Duodenal mucosa (tissue), 2 donors: ENCODE measurements at regions not wholly inside any gene's neighbourhood (a gene's known extent, or its start where the extent isn't known, plus 50 kb on each side); places are given as distances from the start of the nearest gene placed in this dataset.
"Not testable (repeated sequence)": the region's sequence is repeated elsewhere in the genome, so short reads cannot be mapped to it uniquely, and the experiment has no call there.

Source experiments
- H3K27ac ChIP-seq: one replicate; pipeline ENCODE4 v1.7.0; 2013; ENCODE audit warnings: low read depth, low read length
- H3K27me3 ChIP-seq, 2 donors: one replicate each; pipeline ENCODE4 v1.7.0; 2013; ENCODE audit warnings: low read length in 2 of 2, control low read depth in 1 of 2; ENCODE audit not compliant: insufficient read depth in 2 of 2, control insufficient read depth in 1 of 2
- H3K36me3 ChIP-seq, 2 donors: one replicate each; pipeline ENCODE4 v1.7.0; 2013; ENCODE audit warnings: low read length in 2 of 2, control low read depth in 1 of 2; ENCODE audit not compliant: insufficient read depth in 2 of 2, control insufficient read depth in 1 of 2
- H3K4me1 ChIP-seq, 2 donors: one replicate each; pipeline ENCODE4 v1.7.0; 2013; ENCODE audit warnings: low read length in 2 of 2, control low read depth in 1 of 2; ENCODE audit not compliant: insufficient read depth in 2 of 2, control insufficient read depth in 1 of 2
- H3K4me3 ChIP-seq, 2 donors: one replicate each; pipeline ENCODE4 v1.7.0; 2013; ENCODE audit warnings: low read length in 2 of 2, low read depth in 1 of 2
- H3K9ac ChIP-seq, 2 donors: one replicate each; pipeline ENCODE4 v1.7.0; 2013; ENCODE audit warnings: low read length in 2 of 2, low read depth in 1 of 2
- H3K9me3 ChIP-seq, 2 donors: one replicate each; pipeline ENCODE4 v1.7.0; 2013; ENCODE audit warnings: low read length in 2 of 2, control low read depth in 1 of 2; ENCODE audit not compliant: control insufficient read depth in 1 of 2

- no peaks in the 10 kb centered on the region for H3K36me3 ChIP-seq
- no peaks in the 10 kb centered on the region for H3K27me3 ChIP-seq
- no peaks in the 10 kb centered on the region for H3K9me3 ChIP-seq
- no peak overlapping the region for H3K4me3 ChIP-seq
- H3K9ac ChIP-seq: no peak overlapping the region
- no peaks in the 10 kb centered on the region for H3K4me1 ChIP-seq
- no peak overlapping the region for H3K27ac ChIP-seq
These were observed 77.0 kb downstream of the CCDC71L start for GRCh38 chr7:106583706-106584690.

- no peaks in the 10 kb centered on the region for H3K4me1 ChIP-seq
- no peak overlapping the region for H3K27ac ChIP-seq
- H3K9ac ChIP-seq: no peak overlapping the region
- no peaks in the 10 kb centered on the region for H3K9me3 ChIP-seq
- H3K36me3 ChIP-seq: no peaks in the 10 kb centered on the region
- H3K27me3 ChIP-seq: no peaks in the 10 kb centered on the region
- H3K4me3 ChIP-seq: no peak overlapping the region
These were observed 77.9 kb downstream of the CCDC71L start for GRCh38 chr7:106583100-106583499.

GRCh38 chr7:106582365-106582764 is 78.6 kb downstream of the CCDC71L start:
- Histone ChIP-seq H3K9me3 (no peaks in the 10 kb centered on the region), H3K27me3 (no peaks in the 10 kb centered on the region), H3K4me3 (no peak overlapping the region), H3K4me1 (no peaks in the 10 kb centered on the region), H3K27ac (no peak overlapping the region), H3K36me3 (no peaks in the 10 kb centered on the region), H3K9ac (no peak overlapping the region)

GRCh38 chr7:106579086-106579485 is 81.9 kb downstream of the CCDC71L start:
- H3K36me3 ChIP-seq, H3K9me3 ChIP-seq, H3K4me3 ChIP-seq, H3K9ac ChIP-seq, H3K27me3 ChIP-seq, H3K27ac ChIP-seq, H3K4me1 ChIP-seq: not testable (repeated sequence)

GRCh38 chr7:106575138-106575823 is 85.7 kb downstream of the CCDC71L start:
- Histone ChIP-seq H3K9ac (no peak overlapping the region), H3K36me3 (no peaks in the 10 kb centered on the region), H3K4me1 (no peaks in the 10 kb centered on the region), H3K9me3 (no peaks in the 10 kb centered on the region), H3K27ac (no peak overlapping the region), H3K4me3 (no peak overlapping the region), H3K27me3 (no peaks in the 10 kb centered on the region)

- Histone ChIP-seq H3K4me1 (no peaks in the 10 kb centered on the region), H3K4me3 (no peak overlapping the region), H3K27me3 (no peaks in the 10 kb centered on the region), H3K36me3 (no peaks in the 10 kb centered on the region), H3K27ac (no peak overlapping the region), H3K9me3 (no peaks in the 10 kb centered on the region), H3K9ac (no peak overlapping the region)
These were observed 87.2 kb downstream of the CCDC71L start for GRCh38 chr7:106573738-106574137.

GRCh38 chr7:106573125-106573663 is 87.8 kb downstream of the CCDC71L start:
- no peak overlapping the region for H3K9ac ChIP-seq

GRCh38 chr7:106572394-106573124 is 88.4 kb downstream of the CCDC71L start:
- H3K4me3 ChIP-seq: no peak overlapping the region
- no peaks in the 10 kb centered on the region for H3K36me3 ChIP-seq
- H3K4me1 ChIP-seq: no peaks in the 10 kb centered on the region
- no peaks in the 10 kb centered on the region for H3K27me3 ChIP-seq
- H3K27ac ChIP-seq: no peak overlapping the region
- no peak overlapping the region for H3K9ac ChIP-seq
- H3K9me3 ChIP-seq: no peaks in the 10 kb centered on the region

More at GRCh38 chr7:106573125-106573663, 87.8 kb downstream of the CCDC71L start:
- no peaks in the 10 kb centered on the region for H3K9me3 ChIP-seq
- H3K27ac ChIP-seq: no peak overlapping the region
- H3K4me3 ChIP-seq: no peak overlapping the region
- no peaks in the 10 kb centered on the region for H3K4me1 ChIP-seq
- H3K36me3 ChIP-seq: no peaks in the 10 kb centered on the region
- no peaks in the 10 kb centered on the region for H3K27me3 ChIP-seq

- H3K27ac ChIP-seq: no peak overlapping the region
- H3K9me3 ChIP-seq: no peaks in the 10 kb centered on the region
- no peak overlapping the region for H3K4me3 ChIP-seq
- H3K27me3 ChIP-seq: no peaks in the 10 kb centered on the region
- no peak overlapping the region for H3K9ac ChIP-seq
- no peaks in the 10 kb centered on the region for H3K36me3 ChIP-seq
- H3K4me1 ChIP-seq: no peaks in the 10 kb centered on the region
These were observed 89.4 kb downstream of the CCDC71L start for GRCh38 chr7:106571563-106571962.
